Kasumi-1 (cell line): ENCODE measurements at regions not wholly inside any gene's neighbourhood (a gene's known extent, or its start where the extent isn't known, plus 50 kb on each side); places are given as distances from the start of the nearest gene placed in this dataset.

Source experiments
- DNase-seq, 2 experiments: peaks; one replicate each; lab custom pipeline; 2025; lab: John Stamatoyannopoulos, UW

GRCh38 chr17:79396696-79397095 is 214.2 kb downstream of the RBFOX3 start:
- no peak for DNase-seq

GRCh38 chr17:79395545-79395944 is 215.3 kb downstream of the RBFOX3 start:
- no peak for DNase-seq

DNA sequence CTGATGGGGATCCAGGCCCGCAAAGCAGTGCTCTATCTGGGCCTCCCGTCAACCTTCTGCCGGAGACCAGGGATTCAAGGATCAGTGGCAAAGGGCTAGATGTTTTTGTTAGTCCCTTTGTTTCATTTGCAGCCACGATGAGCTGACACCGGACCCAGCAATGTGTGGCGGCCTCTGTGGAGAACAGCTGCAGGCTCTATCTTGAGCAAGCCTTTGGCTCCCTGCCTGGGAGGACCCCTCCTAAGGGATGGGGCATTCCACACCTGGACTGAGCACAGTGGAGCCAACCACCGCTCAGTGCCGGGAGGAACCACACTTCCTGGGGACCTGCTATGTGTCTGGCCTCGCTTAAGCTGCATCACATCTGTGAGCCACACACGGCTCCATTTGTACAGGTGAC is 215.8 kb downstream of the RBFOX3 start:
- DNase-seq = no peak

DNA sequence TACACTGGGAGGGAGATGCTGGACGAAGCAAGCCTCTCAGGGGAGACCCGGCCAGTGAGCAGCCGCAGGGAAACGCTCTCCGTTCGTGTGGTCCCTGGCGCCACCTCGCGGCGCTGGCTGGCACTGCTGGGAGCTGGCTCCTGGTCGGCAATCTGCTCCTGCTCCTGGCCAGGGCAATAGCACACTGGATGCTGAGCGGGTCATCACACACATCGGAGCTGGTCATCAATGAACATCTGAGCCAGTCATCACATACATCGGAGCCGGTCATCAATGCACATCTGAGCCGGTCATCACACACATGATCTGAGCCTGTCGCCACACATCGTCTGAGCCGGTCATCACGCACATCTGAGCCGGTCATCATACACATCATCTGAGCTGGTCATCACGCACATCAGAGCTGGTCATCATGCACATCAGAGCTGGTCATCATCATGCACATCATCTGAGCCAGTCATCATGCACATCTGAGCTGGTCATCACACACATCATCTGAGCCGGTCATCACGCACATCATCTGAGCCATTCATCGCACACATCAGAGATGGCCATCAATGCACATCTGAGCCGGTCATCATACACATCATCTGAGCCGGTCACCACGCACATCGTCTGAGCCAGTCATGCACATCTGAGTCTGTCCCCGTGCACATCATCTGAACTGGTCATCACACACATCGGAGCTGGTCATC is 217.3 kb downstream of the RBFOX3 start:
- DNase-seq = peak; percentile 72 to 85

DNA sequence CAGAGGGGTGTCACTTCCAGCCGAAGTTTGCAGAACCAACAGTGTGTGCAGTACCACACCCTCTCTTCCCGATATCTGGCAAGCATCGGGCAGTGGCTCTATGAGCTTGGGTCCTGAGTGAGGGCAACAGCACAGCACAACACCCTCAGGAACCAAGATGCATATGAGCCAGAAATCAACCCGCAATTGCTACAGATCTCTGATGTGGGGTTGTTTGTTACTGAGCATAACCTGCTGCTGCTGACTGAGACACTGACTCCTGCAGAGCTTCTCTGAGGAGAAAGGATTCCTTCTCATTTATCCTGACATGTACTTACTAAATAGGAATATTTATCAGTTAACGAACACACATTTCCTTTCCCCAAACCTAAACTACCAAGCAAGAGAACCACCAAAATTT is 218.3 kb downstream of the RBFOX3 start:
- no peak for DNase-seq

DNA sequence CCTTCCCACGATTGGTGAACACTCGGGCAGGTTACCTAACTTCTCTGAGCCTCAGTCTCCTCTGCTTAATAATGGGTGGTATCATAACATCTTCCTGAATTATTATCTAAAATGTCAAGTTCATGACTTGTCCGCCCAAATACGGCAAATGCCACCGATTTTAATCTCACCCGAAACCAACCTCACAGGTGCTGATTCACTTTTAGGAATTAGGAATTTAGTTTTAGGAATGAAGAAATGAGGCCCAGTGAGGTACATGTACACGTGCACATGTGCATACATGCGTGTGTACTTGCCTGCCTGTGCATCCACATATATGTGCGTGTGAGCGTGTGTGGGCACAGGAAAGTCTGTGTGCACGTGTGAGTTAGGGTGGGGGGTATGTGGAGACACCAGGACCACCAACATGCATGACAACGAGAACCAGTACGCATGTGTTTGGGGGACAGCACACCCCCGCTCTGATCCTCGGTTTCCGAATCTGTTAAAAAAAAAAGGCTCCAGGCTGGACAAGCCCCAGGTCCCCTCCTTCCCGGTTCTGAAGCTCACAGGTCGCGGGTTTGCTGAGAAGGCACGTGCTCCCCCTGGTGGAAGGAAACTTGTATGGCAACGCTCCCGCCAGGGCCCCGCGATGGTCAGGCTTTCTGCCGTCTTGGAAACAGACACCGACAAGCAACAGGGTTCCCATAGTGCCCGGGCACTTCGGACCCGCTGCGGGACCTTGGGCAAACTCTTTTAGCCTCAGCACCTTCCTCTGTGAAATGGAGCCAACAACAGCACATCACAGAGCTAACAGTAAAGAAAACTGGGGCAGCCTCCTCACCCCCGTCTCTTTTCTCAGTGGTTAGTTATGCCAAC is 219.2 kb downstream of the RBFOX3 start:
- DNase-seq = peak; percentile 77 to 89

DNA sequence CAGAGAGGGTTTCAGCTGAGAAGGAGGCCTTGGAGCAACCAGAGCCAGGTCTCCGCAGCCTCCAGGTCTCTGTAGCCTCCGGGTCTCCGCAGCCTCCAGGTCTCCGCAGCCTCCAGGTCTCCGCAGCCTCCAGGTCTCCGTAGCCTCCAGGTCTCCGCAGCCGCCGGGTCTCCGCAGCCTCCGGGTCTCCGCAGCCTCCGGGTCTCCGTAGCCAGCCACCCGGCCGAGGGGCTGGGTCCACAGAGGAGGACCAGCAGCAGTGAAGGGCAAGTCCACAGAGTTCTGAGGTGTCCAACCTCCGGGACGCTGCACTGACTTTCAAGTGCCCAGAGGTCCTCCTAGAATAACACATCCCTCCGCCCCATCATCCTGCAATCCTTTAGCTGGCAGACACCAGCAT is 221.0 kb downstream of the RBFOX3 start:
- DNase-seq = no peak

GRCh38 chr17:79388556-79389295 is 222.1 kb downstream of the RBFOX3 start:
- peak; percentile 20 to 52 for DNase-seq

DNA sequence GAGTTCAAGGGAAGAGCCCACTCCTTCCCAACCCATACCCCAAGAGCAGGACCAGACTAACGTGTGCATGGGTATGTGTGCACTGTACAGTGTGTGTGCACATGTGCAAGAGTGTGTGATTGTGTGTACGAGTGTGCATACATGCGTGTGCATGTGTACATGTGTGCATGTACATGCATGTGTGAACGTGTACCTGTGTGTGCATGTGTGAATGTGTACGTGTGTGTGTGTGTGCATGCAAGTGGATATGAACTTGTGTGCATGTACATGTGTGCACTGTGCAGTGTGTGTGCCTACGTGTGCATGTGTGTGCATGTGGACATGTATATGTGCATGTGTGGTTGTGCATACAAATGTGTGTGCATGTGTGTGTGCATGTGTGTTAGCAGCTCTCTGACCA is 223.1 kb downstream of the RBFOX3 start:
- no peak for DNase-seq

GRCh38 chr17:79385962-79386563 is 224.8 kb downstream of the RBFOX3 start:
- no peak for DNase-seq

GRCh38 chr17:79382313-79382712 is 228.5 kb downstream of the RBFOX3 start:
- DNase-seq = no peak

- no peak for DNase-seq
These were observed 231.0 kb downstream of the RBFOX3 start for GRCh38 chr17:79379700-79380445.

DNA sequence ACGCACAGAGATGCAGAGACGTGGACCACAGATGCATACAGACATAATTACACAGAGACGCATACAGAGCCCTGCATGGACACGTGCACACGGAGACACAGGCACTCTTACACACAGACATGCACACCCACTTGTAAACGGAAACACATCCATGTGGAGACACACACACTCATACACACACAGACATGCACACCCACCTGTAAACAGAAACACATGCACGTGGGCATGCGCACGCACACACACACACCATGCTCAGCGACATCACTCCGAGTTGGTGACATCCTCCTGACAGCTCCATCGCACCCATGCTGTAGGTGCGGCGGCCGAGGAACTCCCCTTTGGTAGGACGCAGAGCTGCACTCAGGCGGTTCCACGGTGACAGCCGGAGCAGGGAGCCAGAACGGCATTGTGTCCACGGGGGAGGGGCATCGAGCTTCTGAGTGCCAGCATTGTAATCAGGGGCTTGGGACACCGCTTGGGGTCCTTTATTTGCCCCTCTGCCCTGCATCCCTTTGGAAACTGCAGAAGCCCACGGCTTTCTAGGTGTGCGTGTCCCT is 233.5 kb downstream of the RBFOX3 start:
- DNase-seq = no peak

- no peak for DNase-seq
These were observed 236.0 kb downstream of the RBFOX3 start for GRCh38 chr17:79374807-79375206.

GRCh38 chr17:79374087-79374689 is 236.7 kb downstream of the RBFOX3 start:
- DNase-seq = no peak

- no peak for DNase-seq
These were observed 238.2 kb downstream of the RBFOX3 start for GRCh38 chr17:79372470-79373238.

GRCh38 chr17:79371984-79372383 is 238.9 kb downstream of the RBFOX3 start:
- no peak for DNase-seq

GRCh38 chr17:79370594-79370993 is 240.3 kb downstream of the RBFOX3 start:
- no peak for DNase-seq

GRCh38 chr17:79370126-79370525 is 240.7 kb downstream of the RBFOX3 start:
- no peak for DNase-seq

- DNase-seq = no peak
These were observed 241.3 kb downstream of the RBFOX3 start for GRCh38 chr17:79369532-79369931.
